RPMI8226 (cell line): ENCODE measurements at regions not wholly inside any gene's neighbourhood (a gene's known extent, or its start where the extent isn't known, plus 50 kb on each side); places are given as distances from the start of the nearest gene placed in this dataset.
"Not testable (repeated sequence)": the region's sequence is repeated elsewhere in the genome, so short reads cannot be mapped to it uniquely, and the experiment has no call there.

Experiments used
- DNase-seq: peaks from one replicate; pipeline ENCODE4 v3.0.0-alpha.2; 2015

GRCh38 chr6:14276667-14277404 lies 159.3 kb downstream of the CD83 start:
- peak; percentile 67 for DNase-seq

GRCh38 chr6:14277405-14277930 lies 159.9 kb downstream of the CD83 start:
- DNase-seq = no peak

DNA sequence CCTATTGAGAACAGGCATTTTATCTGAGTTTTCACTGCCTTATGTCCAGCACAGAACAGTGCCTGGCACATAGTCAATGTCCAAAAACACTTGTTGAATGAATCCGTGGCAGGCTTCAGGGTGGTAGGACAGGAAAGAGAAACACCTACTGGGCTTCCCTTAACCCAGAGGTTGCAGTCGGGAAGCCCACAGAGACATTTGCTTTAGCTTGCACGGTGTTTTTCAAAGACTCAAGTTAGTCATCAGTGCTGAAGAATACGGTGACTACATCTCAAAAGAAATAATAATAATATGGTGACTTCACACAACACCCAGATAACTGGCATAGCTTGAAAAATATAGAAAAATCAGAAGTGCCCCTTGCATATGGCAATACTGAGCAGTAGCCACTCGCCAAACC lies 160.4 kb downstream of the CD83 start:
- no peak for DNase-seq

GRCh38 chr6:14278446-14278845 lies 160.9 kb downstream of the CD83 start:
- no peak for DNase-seq

GRCh38 chr6:14280006-14280510 lies 162.5 kb downstream of the CD83 start:
- DNase-seq = no peak

DNA sequence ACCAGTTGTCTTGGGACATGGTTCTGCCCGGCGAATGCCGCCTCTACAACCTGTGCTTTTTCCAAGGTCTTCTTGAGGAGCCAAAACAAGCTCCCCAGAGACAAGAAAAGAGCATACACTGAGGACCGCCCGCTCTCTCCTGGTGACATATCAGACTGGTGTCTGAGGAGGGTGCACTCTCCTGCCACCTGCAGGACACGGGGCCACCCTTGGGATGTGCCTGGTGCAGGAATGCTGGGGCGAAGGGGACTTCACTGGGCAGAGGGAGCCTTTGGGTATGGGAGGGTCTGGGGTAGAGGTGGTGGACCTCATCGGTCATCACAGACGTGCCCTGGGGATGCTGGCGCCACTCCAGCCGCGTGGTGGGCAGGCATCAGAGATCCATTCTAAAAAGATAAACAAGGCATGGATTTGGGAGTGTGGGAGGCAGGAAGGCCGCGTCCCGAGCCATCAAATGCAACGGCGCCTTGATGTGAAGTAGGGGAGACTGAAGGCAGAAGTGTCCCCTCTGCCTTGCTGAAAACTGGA lies 163.3 kb downstream of the CD83 start:
- no peak for DNase-seq

DNA sequence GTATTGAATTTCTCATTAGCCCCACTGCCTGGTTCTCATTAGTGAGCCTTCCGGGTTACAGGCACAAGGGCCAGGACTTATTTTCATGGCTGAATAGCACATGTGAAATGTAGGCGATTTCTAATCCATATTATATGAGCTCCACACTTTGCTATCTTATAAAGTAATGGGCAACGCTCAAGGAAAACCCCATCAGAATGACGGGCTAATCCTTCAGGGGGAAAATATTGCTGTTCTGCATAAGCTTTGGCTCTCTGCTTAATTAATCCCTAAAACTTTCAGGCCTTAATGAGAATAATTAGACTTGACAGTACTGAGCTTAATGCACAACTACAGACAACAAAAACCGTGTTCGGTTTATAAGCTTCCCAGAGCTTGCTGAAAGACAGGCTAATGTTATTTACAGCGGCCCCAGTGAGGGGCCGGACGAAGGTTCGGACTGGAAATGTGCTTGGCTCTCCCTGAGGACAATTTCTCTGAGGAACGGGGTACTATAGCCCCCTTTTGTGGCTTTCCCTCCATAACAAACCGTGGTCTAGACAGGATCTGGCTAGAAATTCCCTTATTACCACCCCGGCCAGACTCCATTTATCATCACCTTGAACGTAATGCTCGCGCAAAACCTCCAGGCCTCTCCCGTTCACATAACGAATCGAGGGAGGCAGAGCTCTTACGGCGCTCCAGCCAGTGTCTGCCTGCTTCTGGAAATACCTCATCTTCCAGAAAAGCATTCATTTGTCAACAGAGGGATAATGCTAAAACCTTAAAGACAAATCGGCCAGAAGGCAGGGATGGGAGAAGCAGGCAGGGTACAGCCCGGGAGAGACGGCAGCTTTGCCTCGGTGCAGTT lies 164.5 kb downstream of the CD83 start:
- no peak for DNase-seq

DNA sequence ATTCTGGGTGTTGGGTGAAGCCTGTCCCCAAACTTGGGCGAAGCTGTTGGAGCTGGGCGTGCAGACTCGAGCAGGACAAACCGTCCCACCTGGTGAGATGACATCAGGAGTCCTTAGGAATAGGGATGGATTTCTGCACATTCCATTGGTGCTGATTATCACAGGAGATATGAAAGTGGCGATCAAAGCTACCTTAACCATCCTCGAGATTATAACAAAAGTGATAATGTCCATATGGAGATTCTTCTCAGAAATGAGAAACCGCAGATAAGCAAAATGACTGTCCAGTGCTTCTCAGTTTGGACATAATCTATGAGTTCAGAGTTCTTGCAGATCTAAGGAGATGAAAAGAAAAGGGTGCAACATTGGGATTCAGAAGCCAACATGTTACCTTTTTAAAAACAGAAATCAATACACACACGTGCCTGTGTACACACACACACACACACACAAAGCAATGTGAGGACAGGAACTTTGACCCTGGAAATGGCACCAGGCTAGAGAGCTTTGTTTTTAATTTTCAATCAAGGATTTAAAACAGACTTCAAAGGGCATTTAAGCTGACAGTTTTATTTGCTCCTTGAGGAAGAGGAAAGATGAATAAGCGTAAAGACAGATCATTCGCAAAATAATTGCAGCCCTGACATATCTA lies 165.4 kb downstream of the CD83 start:
- DNase-seq = no peak

- no peak for DNase-seq
Measured at GRCh38 chr6:14283600-14284235, 166.1 kb downstream of the CD83 start.

- DNase-seq = no peak
Measured at GRCh38 chr6:14284969-14285590, 167.5 kb downstream of the CD83 start.

DNA sequence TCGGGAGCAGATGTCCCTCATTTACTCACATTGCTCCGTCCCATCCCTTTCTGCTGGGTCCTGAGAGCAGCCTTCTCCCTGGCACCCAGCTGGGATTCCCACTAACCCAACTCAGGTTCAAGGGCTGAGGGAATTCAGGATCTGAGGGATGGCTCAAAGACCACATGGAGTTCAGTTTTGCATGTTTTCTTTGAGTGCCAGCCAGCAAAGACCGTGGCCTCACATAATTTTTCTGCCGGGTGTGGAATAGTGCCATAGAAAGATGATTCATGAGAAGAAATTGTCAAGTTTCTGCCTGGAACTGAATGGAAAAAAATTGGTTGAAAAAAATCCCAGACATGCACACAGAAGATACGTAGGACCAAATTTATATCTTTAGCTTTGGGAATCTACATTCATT lies 168.6 kb downstream of the CD83 start:
- no peak for DNase-seq

- no peak for DNase-seq
Measured at GRCh38 chr6:14286634-14287428, 169.3 kb downstream of the CD83 start.

DNA sequence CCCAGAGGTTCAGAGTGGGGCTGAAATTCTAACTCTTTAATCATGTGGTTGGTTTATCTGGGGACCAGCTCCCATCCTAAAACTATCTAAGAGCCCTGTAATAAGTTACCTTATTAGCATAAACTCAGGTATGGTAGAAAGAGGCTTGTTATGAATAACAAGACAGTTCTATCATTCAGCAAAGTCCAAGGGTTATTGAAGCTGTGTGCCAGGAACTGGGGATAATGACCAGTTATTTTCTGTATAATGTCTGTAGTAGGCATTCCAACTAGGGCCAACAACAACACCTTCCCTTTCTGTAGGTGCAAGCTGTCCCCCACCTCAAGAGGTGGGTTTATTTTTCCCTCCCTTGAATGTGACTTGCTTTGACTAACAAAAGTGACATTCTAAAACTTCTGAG lies 170.1 kb downstream of the CD83 start:
- no peak for DNase-seq

GRCh38 chr6:14288910-14289309 lies 171.3 kb downstream of the CD83 start:
- no peak for DNase-seq

DNA sequence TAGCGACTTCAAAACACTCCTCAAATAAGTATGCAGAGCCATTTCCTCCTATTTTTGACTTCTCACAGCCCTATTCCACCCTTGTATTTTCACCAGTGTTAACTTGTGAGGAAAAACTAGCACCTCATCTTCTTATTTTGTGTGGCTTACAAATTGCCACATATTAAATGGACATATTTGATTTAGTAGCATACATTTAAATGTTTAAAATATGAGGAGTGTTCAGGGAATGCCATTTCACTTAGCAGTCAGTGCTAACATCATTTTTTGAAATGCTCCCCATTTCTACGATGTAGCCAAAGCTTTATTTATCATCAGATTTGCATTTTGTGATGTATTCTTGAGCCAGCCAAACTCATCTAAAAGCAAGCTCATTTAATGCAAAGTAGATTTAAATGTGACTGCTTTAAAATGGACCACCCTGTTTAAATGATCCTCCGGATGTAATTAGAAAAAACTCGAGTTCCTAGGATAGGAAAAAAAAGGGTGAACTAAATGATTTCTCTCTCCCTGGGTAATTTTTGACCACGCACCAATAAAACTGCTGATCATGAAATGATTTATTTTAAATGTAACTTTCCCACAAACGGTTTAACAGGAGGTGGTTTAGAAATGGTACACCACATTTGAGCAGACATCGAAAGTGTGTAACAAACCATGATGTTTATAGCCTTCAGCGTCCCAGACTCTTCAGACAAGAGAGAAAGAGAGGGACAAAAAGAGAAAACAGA lies 172.6 kb downstream of the CD83 start:
- no peak for DNase-seq

GRCh38 chr6:14290772-14291330 lies 173.3 kb downstream of the CD83 start:
- DNase-seq = no peak

DNA sequence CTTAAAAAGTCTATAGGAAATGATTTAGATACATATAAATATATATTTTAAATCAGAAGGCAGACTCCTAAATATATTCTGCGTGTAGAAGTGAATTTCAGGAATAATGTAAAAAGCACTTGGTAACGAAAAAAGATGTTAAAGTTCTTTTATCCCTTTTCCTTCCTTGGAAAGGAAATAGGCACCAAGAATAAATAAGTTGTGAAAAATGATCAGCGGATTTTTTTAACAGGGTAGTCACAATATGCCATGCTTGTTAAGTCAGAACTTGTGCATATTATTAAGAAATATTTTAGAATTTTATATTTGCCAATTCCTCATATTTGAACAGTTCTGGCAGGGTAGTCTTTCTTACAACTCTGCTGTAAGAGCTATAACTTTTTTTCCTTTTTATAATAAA lies 173.8 kb downstream of the CD83 start:
- DNase-seq = no peak

- DNase-seq = no peak
Measured at GRCh38 chr6:14292119-14292518, 174.5 kb downstream of the CD83 start.

- no peak for DNase-seq
Measured at GRCh38 chr6:14294270-14294951, 176.8 kb downstream of the CD83 start.

DNA sequence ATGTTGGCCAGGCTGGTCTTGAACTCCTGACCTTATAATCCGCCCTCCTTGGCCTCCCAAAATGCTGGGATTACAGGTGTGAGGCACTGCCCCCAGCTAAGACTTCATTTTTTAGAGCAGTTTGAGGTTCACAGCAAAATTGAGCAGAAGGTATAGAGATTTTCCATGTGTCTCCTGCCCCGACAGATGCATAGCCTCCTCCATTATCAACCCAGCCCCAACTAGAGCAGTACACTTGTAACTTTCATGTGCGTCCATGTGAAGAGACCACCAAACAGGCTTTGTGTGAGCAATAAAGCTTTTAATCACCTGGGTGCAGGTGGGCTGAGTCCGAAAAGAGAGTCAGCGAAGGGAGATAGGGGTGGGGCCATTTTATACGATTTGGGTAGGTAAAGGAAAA lies 179.1 kb downstream of the CD83 start:
- DNase-seq = not testable (repeated sequence)
